DOHH2 (cell line): ENCODE measurements at regions not wholly inside any gene's neighbourhood (a gene's known extent, or its start where the extent isn't known, plus 50 kb on each side); places are given as distances from the start of the nearest gene placed in this dataset.

ENCODE experiments used
- H3F3A ChIP-seq: fragments of 200-600 bp; sonication (generic), shearing (Covaris generic); 2 replicates; pipeline ENCODE4 v1.6.0; 2016; ENCODE audit warnings: antibody characterized with exemption, mild to moderate bottlenecking; ENCODE audit not compliant: control insufficient read depth, insufficient read depth
- H3K27ac ChIP-seq: fragments of 200-600 bp; sonication (generic); 2 replicates; pipeline ENCODE4 v1.5.1; 2014; ENCODE audit warnings: low read depth, mild to moderate bottlenecking, low read length, moderate library complexity
- H3K27me3 ChIP-seq: fragments of 200-600 bp; sonication (generic); 2 replicates; pipeline ENCODE4 v1.6.1; 2014; ENCODE audit warnings: mild to moderate bottlenecking, low read length, mixed read lengths; ENCODE audit not compliant: control insufficient read depth
- H3K36me3 ChIP-seq: fragments of 200-600 bp; sonication (generic); 2 replicates; pipeline ENCODE4 v1.6.1; 2014; ENCODE audit warnings: mild to moderate bottlenecking, low read length, moderate library complexity, mixed read lengths; ENCODE audit not compliant: control insufficient read depth
- H3K4me1 ChIP-seq: fragments of 200-600 bp; sonication (generic); 2 replicates; pipeline ENCODE4 v1.6.1; 2014; ENCODE audit warnings: mild to moderate bottlenecking, low read length, mixed read lengths; ENCODE audit not compliant: control insufficient read depth
- H3K4me2 ChIP-seq: fragments of 200-600 bp; sonication (generic); 2 replicates; pipeline ENCODE4 v1.6.0; 2014; ENCODE audit warnings: mild to moderate bottlenecking, low read length, moderate library complexity
- H3K4me3 ChIP-seq: fragments of 200-600 bp; sonication (generic); 2 replicates; pipeline ENCODE4 v1.5.1; 2014; ENCODE audit warnings: mild to moderate bottlenecking, low read length, mixed read lengths
- H3K79me2 ChIP-seq: fragments of 200-600 bp; sonication (generic); 2 replicates; pipeline ENCODE4 v1.6.1; 2014; ENCODE audit warnings: mild to moderate bottlenecking, low read length, mixed read lengths; ENCODE audit not compliant: control insufficient read depth
- H3K9me2 ChIP-seq: fragments of 200-600 bp; sonication (generic); replicated peaks from 2 replicates; pipeline ENCODE4 v1.6.1; 2014; ENCODE audit warnings: mild to moderate bottlenecking, low read length, mixed read lengths; ENCODE audit not compliant: control insufficient read depth
- H3K9me3 ChIP-seq: fragments of 200-600 bp; sonication (generic); 2 replicates; pipeline ENCODE4 v1.6.1; 2014; ENCODE audit warnings: antibody characterized with exemption, low read length, mixed read lengths; ENCODE audit not compliant: control insufficient read depth, insufficient read depth
- H4K20me1 ChIP-seq: fragments of 200-600 bp; sonication (generic); 2 replicates; pipeline ENCODE4 v1.6.0; 2014; ENCODE audit warnings: low read depth, mild to moderate bottlenecking, antibody characterized with exemption, low read length, moderate library complexity; ENCODE audit not compliant: control insufficient read depth, insufficient read depth
- CTCF ChIP-seq: fragments of 200-600 bp; sonication (generic); IDR thresholded peaks from one replicate; pipeline ENCODE4 v1.5.1; 2014; ENCODE audit warnings: antibody characterized with exemption, mild to moderate bottlenecking, low read depth, low read length; ENCODE audit not compliant: poor library complexity, severe bottlenecking
- EZH2phosphoT487 ChIP-seq: fragments of 200-600 bp; sonication (generic); IDR thresholded peaks from 2 replicates; pipeline ENCODE4 v1.6.1; 2017; ENCODE audit warnings: borderline replicate concordance, mild to moderate bottlenecking, antibody characterized with exemption, low read length, moderate library complexity, mixed read lengths

DNA sequence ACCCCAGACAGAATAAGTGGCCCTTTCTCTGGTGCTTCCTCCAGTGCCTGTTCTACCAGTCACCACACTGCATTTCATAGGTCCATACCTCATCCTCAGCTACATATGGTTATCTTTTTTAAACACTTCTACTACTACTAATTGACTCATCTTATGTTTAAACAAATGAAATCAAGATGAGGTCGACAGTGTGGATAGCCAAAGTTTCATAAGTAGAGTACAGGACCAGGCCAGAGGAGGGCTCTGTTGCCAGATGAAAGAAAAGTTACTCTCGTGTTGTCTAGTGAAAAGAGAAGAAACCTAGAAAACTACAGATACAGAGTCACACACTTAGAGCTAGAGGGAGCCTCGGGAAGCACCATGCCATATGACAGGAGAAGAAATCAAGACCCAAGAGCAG lies 296.1 kb downstream of the VPS13C start:
- H3K27me3 ChIP-seq: no peaks in the 10 kb centered on the region
- no peaks in the 10 kb centered on the region for H3K9me2 ChIP-seq
- H3K4me3 ChIP-seq: no peak overlapping the region
- no peak overlapping the region for H3K4me2 ChIP-seq
- H3K27ac ChIP-seq: no peak overlapping the region
- H3K36me3 ChIP-seq: no peaks in the 10 kb centered on the region
- H4K20me1 ChIP-seq: no peaks in the 10 kb centered on the region
- no peaks in the 10 kb centered on the region for H3K4me1 ChIP-seq
- H3K9me3 ChIP-seq: no peaks in the 10 kb centered on the region
- no peaks in the 10 kb centered on the region for H3F3A ChIP-seq
- no peak for TF ChIP-seq CTCF
- H3K79me2 ChIP-seq: no peaks in the 10 kb centered on the region

GRCh38 chr15:61762676-61763075 lies 297.6 kb downstream of the VPS13C start:
- Histone ChIP-seq H3K4me1 (no peaks in the 10 kb centered on the region), H3K9me3 (no peaks in the 10 kb centered on the region), H3K36me3 (no peaks in the 10 kb centered on the region), H3K4me3 (no peak overlapping the region), H3K4me2 (no peak overlapping the region), H3F3A (no peaks in the 10 kb centered on the region), H3K9me2 (no peaks in the 10 kb centered on the region), H4K20me1 (no peaks in the 10 kb centered on the region), H3K79me2 (no peaks in the 10 kb centered on the region), H3K27ac (no peak overlapping the region), H3K27me3 (no peaks in the 10 kb centered on the region)
- TF ChIP-seq CTCF (no peak), EZH2phosphoT487 (no peak)

GRCh38 chr15:61759639-61760038 lies 300.6 kb downstream of the VPS13C start:
- H3K4me1 ChIP-seq: no peaks in the 10 kb centered on the region
- H3K4me2 ChIP-seq: no peak overlapping the region
- H4K20me1 ChIP-seq: no peaks in the 10 kb centered on the region
- H3K4me3 ChIP-seq: no peak overlapping the region
- H3K27ac ChIP-seq: no peak overlapping the region
- no peaks in the 10 kb centered on the region for H3K27me3 ChIP-seq
- no peaks in the 10 kb centered on the region for H3K79me2 ChIP-seq
- no peaks in the 10 kb centered on the region for H3K9me3 ChIP-seq
- no peaks in the 10 kb centered on the region for H3K9me2 ChIP-seq
- no peaks in the 10 kb centered on the region for H3K36me3 ChIP-seq
- TF ChIP-seq EZH2phosphoT487: no peak
- no peak for TF ChIP-seq CTCF
- no peaks in the 10 kb centered on the region for H3F3A ChIP-seq
